ENCODE measurements at regions not wholly inside any gene's neighbourhood (a gene's known extent, or its start where the extent isn't known, plus 50 kb on each side); places are given as distances from the start of the nearest gene placed in this dataset.

GRCh38 chr16:73775841-73776388 lies 520.7 kb upstream of the PSMD7 start:
- Histone ChIP-seq H3K79me2 (no peaks in the 10 kb centered on the region), H3K4me3 (no peak overlapping the region), H3K36me3 (replicated peaks; ENCODE audit: insufficient read depth, low read depth) (no peaks in the 10 kb centered on the region), H2AFZ (no peak overlapping the region), H3K27ac (no peak overlapping the region), H3K4me1 (ENCODE audit: insufficient read depth) (no peaks in the 10 kb centered on the region), H3K27me3 (no peaks in the 10 kb centered on the region), H4K20me1 (ENCODE audit: insufficient read depth, poor library complexity, severe bottlenecking) (no peaks in the 10 kb centered on the region), H3K4me2 (peak overlapping the region; percentile 45), H3K9me2 (replicated peaks; ENCODE audit: insufficient read depth) (no peaks in the 10 kb centered on the region), H3K9me3 (ENCODE audit: low read depth) (no peaks in the 10 kb centered on the region)
- no peak for TF ChIP-seq EZH2phosphoT487 (IDR thresholded peaks at IDR 0.05; ENCODE audit: low read depth, severe bottlenecking, unreplicated experiment)
- no peak for TF ChIP-seq EZH2 (IDR thresholded peaks at IDR 0.05; ENCODE audit: borderline replicate concordance)
- TF ChIP-seq CTCF (IDR thresholded peaks at IDR 0.05; ENCODE audit: poor library complexity), result no peak
- no peak for DNase-seq (ENCODE audit: low spot score)
- WGBS (ENCODE audit: low lambda C conversion rate, missing lambda C conversion rate), result 69% methylated on average over 10 of the region's 10 CpGs

GRCh38 chr16:73771196-73772064 lies 525.2 kb upstream of the PSMD7 start:
- H3K79me2 ChIP-seq, result no peaks in the 10 kb centered on the region
- no peaks in the 10 kb centered on the region for H3K9me3 ChIP-seq (ENCODE audit: low read depth)
- DNase-seq (ENCODE audit: low spot score), result no peak
- no peak for TF ChIP-seq CTCF (IDR thresholded peaks at IDR 0.05; ENCODE audit: poor library complexity)
- TF ChIP-seq EZH2phosphoT487 (IDR thresholded peaks at IDR 0.05; ENCODE audit: low read depth, severe bottlenecking, unreplicated experiment), result no peak
- TF ChIP-seq EZH2 (IDR thresholded peaks at IDR 0.05; ENCODE audit: borderline replicate concordance), result no peak
- H4K20me1 ChIP-seq (ENCODE audit: insufficient read depth, poor library complexity, severe bottlenecking), result no peaks in the 10 kb centered on the region
- no peaks in the 10 kb centered on the region for H3K36me3 ChIP-seq (replicated peaks; ENCODE audit: insufficient read depth, low read depth)
- H3K4me1 ChIP-seq (ENCODE audit: insufficient read depth), result no peaks in the 10 kb centered on the region
- H3K4me2 ChIP-seq, result no peak overlapping the region
- 93% methylated on average over 4 of the region's 4 CpGs for WGBS (ENCODE audit: low lambda C conversion rate, missing lambda C conversion rate)
- no peaks in the 10 kb centered on the region for H3K27me3 ChIP-seq
- no peaks in the 10 kb centered on the region for H3K9me2 ChIP-seq (replicated peaks; ENCODE audit: insufficient read depth)
- no peak overlapping the region for H3K4me3 ChIP-seq
- no peak overlapping the region for H3K27ac ChIP-seq
- H2AFZ ChIP-seq, result no peak overlapping the region

GRCh38 chr16:73768786-73769203 lies 527.8 kb upstream of the PSMD7 start:
- Histone ChIP-seq H3K36me3 (replicated peaks; ENCODE audit: insufficient read depth, low read depth) (no peaks in the 10 kb centered on the region), H3K27me3 (no peaks in the 10 kb centered on the region), H3K79me2 (no peaks in the 10 kb centered on the region), H3K27ac (no peak overlapping the region), H3K4me2 (no peak overlapping the region), H3K4me1 (ENCODE audit: insufficient read depth) (no peaks in the 10 kb centered on the region), H3K9me3 (ENCODE audit: low read depth) (no peaks in the 10 kb centered on the region), H2AFZ (no peak overlapping the region), H3K9me2 (replicated peaks; ENCODE audit: insufficient read depth) (no peaks in the 10 kb centered on the region), H4K20me1 (ENCODE audit: insufficient read depth, poor library complexity, severe bottlenecking) (no peaks in the 10 kb centered on the region), H3K4me3 (no peak overlapping the region)
- TF ChIP-seq CTCF (IDR thresholded peaks at IDR 0.05; ENCODE audit: poor library complexity) (no peak), EZH2 (IDR thresholded peaks at IDR 0.05; ENCODE audit: borderline replicate concordance) (no peak)
- DNase-seq (ENCODE audit: low spot score), result no peak
- 66% methylated on average over 3 of the region's 3 CpGs for WGBS (ENCODE audit: low lambda C conversion rate, missing lambda C conversion rate)
